ENCODE measurements at regions not wholly inside any gene's neighbourhood (a gene's known extent, or its start where the extent isn't known, plus 50 kb on each side); places are given as distances from the start of the nearest gene placed in this dataset.

- H3K27me3 Mint-ChIP-seq, result peaks cover 35% of the 10 kb centered on the region
- no peaks in the 10 kb centered on the region for H3K36me3 Mint-ChIP-seq
- DNase-seq (no peak), ATAC-seq (ENCODE audit: low read depth in 2 of 2) (no peak)
- H3K9me3 Mint-ChIP-seq, result peaks cover 0 to 2% (median 0%) of the 10 kb centered on the region in 7 donors
- peaks cover 0 to 4% (median under 1%) of the 10 kb centered on the region in 4 donors for H3K4me1 Mint-ChIP-seq
- Histone ChIP-seq H3K36me3 (ENCODE audit: control insufficient read depth, insufficient read depth, low read length) (no peaks in the 10 kb centered on the region), H3K27ac (ENCODE audit: insufficient read depth, low read length, poor library complexity, severe bottlenecking) (no peak overlapping the region), H3K9me3 (ENCODE audit: control insufficient read depth in 2 of 2, low read length in 2 of 2) (no peaks in the 10 kb centered on the region), H3K4me1 (ENCODE audit: control insufficient read depth, insufficient read depth, low read length, poor library complexity, severe bottlenecking) (no peaks in the 10 kb centered on the region), H3K27me3 (ENCODE audit: control insufficient read depth, insufficient read depth, low read length) (peaks cover 26% of the 10 kb centered on the region), H3K4me3 (ENCODE audit: low read depth, low read length) (no peak overlapping the region)
- no peak overlapping the region for H3K4me3 Mint-ChIP-seq
- H3K27ac Mint-ChIP-seq, result no peak overlapping the region
Measured at GRCh38 chr4:153058671-153059060, 122.5 kb downstream of the FHDC1 start.

GRCh38 chr4:153060196-153060595 lies 124.1 kb downstream of the FHDC1 start:
- H3K9me3 Mint-ChIP-seq, result no peaks in the 10 kb centered on the region
- DNase-seq (no peak), ATAC-seq (ENCODE audit: low read depth in 2 of 2) (no peak)
- peaks cover 0 to 4% (median under 1%) of the 10 kb centered on the region in 4 donors for H3K4me1 Mint-ChIP-seq
- H3K27ac Mint-ChIP-seq, result no peak overlapping the region
- no peak overlapping the region for H3K27ac ChIP-seq (ENCODE audit: insufficient read depth, low read length, poor library complexity, severe bottlenecking)
- no peaks in the 10 kb centered on the region for H3K36me3 Mint-ChIP-seq
- no peaks in the 10 kb centered on the region for H3K9me3 ChIP-seq (ENCODE audit: control insufficient read depth in 2 of 2, low read length in 2 of 2)
- no peak overlapping the region for H3K4me3 ChIP-seq (ENCODE audit: low read depth, low read length)
- peaks cover 15% of the 10 kb centered on the region for H3K27me3 ChIP-seq (ENCODE audit: control insufficient read depth, insufficient read depth, low read length)
- no peaks in the 10 kb centered on the region for H3K4me1 ChIP-seq (ENCODE audit: control insufficient read depth, insufficient read depth, low read length, poor library complexity, severe bottlenecking)
- no peaks in the 10 kb centered on the region for H3K36me3 ChIP-seq (ENCODE audit: control insufficient read depth, insufficient read depth, low read length)
- H3K4me3 Mint-ChIP-seq, result no peak overlapping the region
- peaks cover 30% of the 10 kb centered on the region for H3K27me3 Mint-ChIP-seq

DNA sequence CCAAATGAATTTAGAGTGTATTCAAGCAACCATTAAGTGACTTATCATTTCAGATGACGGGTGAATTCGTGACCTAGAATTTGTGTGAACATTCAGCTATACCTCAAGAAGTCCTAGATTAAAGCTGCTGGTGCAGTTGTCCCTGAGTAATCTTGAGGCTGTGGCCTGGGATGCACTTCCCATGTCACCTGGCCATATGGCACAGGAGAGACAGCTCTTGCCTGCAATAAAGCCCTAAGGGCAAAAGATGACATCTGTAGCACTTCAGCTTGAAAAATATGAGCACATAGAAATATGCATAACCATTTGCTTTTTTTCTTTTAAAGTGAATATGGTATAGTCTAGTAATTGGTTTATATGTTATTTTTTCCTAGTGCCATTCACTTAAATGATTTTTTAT lies 125.8 kb downstream of the FHDC1 start:
- Mint-ChIP-seq H3K4me1 (peaks cover 0 to 4% (median under 1%) of the 10 kb centered on the region in 4 donors), H3K4me3 (no peak overlapping the region), H3K36me3 (no peaks in the 10 kb centered on the region), H3K9me3 (no peaks in the 10 kb centered on the region), H3K27me3 (peaks cover 13% of the 10 kb centered on the region), H3K27ac (no peak overlapping the region)
- Histone ChIP-seq H3K27me3 (ENCODE audit: control insufficient read depth, insufficient read depth, low read length) (peaks cover 3% of the 10 kb centered on the region), H3K9me3 (ENCODE audit: control insufficient read depth in 2 of 2, low read length in 2 of 2) (no peaks in the 10 kb centered on the region), H3K36me3 (ENCODE audit: control insufficient read depth, insufficient read depth, low read length) (no peaks in the 10 kb centered on the region), H3K4me3 (ENCODE audit: low read depth, low read length) (no peak overlapping the region), H3K27ac (ENCODE audit: insufficient read depth, low read length, poor library complexity, severe bottlenecking) (no peak overlapping the region), H3K4me1 (ENCODE audit: control insufficient read depth, insufficient read depth, low read length, poor library complexity, severe bottlenecking) (no peaks in the 10 kb centered on the region)
- no peak for DNase-seq
- no peak for ATAC-seq (ENCODE audit: low read depth in 2 of 2)

DNA sequence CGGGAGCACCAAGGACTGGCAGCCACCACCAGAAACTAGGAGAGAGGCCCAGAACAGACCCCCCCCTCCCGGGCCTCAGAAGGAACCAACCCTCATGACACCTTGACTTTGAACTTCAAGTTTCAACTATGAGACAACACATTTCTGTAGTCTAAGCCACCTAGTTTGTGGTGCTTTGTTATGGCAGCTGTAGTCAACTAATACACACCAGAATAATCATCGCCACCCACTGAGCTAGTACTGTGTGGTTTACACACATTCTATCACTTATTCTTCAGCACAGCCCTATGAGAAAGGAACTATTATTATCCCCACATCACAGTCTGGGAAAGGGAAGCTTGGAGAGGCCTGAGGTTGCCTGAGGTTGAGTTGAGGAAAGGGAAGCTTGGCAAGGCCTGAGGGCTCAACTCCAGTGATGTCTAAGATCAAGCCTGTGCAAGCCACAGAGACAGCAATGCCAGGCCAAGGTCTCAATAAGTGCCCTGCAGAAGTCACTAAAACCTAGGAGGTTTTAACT lies 126.6 kb downstream of the FHDC1 start:
- Histone ChIP-seq H3K36me3 (ENCODE audit: control insufficient read depth, insufficient read depth, low read length) (no peaks in the 10 kb centered on the region), H3K4me1 (ENCODE audit: control insufficient read depth, insufficient read depth, low read length, poor library complexity, severe bottlenecking) (no peaks in the 10 kb centered on the region), H3K27ac (ENCODE audit: insufficient read depth, low read length, poor library complexity, severe bottlenecking) (no peak overlapping the region), H3K9me3 (ENCODE audit: control insufficient read depth in 2 of 2, low read length in 2 of 2) (no peaks in the 10 kb centered on the region), H3K27me3 (ENCODE audit: control insufficient read depth, insufficient read depth, low read length) (no peaks in the 10 kb centered on the region), H3K4me3 (ENCODE audit: low read depth, low read length) (no peak overlapping the region)
- Mint-ChIP-seq H3K9me3 (no peaks in the 10 kb centered on the region), H3K4me1 (peaks cover 0 to 4% (median under 1%) of the 10 kb centered on the region in 4 donors), H3K27ac (no peak overlapping the region), H3K27me3 (peaks cover 13% of the 10 kb centered on the region), H3K4me3 (no peak overlapping the region), H3K36me3 (no peaks in the 10 kb centered on the region)
- DNase-seq, result no peak
- no peak for ATAC-seq (ENCODE audit: low read depth in 2 of 2)

- Histone ChIP-seq H3K27ac (ENCODE audit: insufficient read depth, low read length, poor library complexity, severe bottlenecking) (no peak overlapping the region), H3K4me1 (ENCODE audit: control insufficient read depth, insufficient read depth, low read length, poor library complexity, severe bottlenecking) (no peaks in the 10 kb centered on the region), H3K9me3 (ENCODE audit: control insufficient read depth in 2 of 2, low read length in 2 of 2) (no peaks in the 10 kb centered on the region), H3K4me3 (ENCODE audit: low read depth, low read length) (no peak overlapping the region), H3K36me3 (ENCODE audit: control insufficient read depth, insufficient read depth, low read length) (no peaks in the 10 kb centered on the region), H3K27me3 (ENCODE audit: control insufficient read depth, insufficient read depth, low read length) (no peaks in the 10 kb centered on the region)
- ATAC-seq (ENCODE audit: low read depth in 2 of 2) (no peak), DNase-seq (no peak)
- no peak overlapping the region for H3K4me3 Mint-ChIP-seq
- H3K27me3 Mint-ChIP-seq, result peaks cover 7% of the 10 kb centered on the region
- no peaks in the 10 kb centered on the region for H3K9me3 Mint-ChIP-seq
- H3K4me1 Mint-ChIP-seq, result peaks cover 0 to 4% (median under 1%) of the 10 kb centered on the region in 4 donors
- no peak overlapping the region for H3K27ac Mint-ChIP-seq
- H3K36me3 Mint-ChIP-seq, result no peaks in the 10 kb centered on the region
Measured at GRCh38 chr4:153063490-153063889, 127.4 kb downstream of the FHDC1 start.

DNA sequence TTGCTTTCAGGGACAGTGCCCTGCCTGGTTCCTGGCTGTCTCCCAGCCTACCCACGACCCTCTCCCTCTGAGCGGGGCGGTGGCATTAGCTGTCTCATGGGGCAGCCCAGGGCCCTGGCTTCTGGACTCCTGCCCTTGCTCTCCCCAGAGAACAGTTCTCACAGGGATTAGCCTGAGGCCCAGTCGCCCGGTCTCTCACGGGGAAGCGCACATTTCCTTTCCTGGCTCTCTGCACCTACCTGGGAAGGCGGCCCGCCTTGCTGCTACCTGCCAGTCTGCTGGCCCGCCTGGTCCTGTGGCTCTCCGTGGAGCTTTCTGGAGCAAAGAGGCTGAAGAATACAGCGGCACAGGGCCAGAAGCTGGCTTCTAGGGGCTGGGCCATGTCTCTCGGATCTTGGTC lies 128.4 kb downstream of the FHDC1 start:
- ATAC-seq (ENCODE audit: low read depth in 2 of 2) (no peak), DNase-seq (no peak)
- H3K4me1 Mint-ChIP-seq, result peaks cover 0 to 4% (median under 1%) of the 10 kb centered on the region in 4 donors
- no peaks in the 10 kb centered on the region for H3K4me1 ChIP-seq (ENCODE audit: control insufficient read depth, insufficient read depth, low read length, poor library complexity, severe bottlenecking)
- peaks cover 4% of the 10 kb centered on the region for H3K27me3 Mint-ChIP-seq
- H3K27ac ChIP-seq (ENCODE audit: insufficient read depth, low read length, poor library complexity, severe bottlenecking), result no peak overlapping the region
- no peaks in the 10 kb centered on the region for H3K36me3 Mint-ChIP-seq
- H3K9me3 Mint-ChIP-seq, result no peaks in the 10 kb centered on the region
- H3K4me3 ChIP-seq (ENCODE audit: low read depth, low read length), result no peak overlapping the region
- H3K36me3 ChIP-seq (ENCODE audit: control insufficient read depth, insufficient read depth, low read length), result no peaks in the 10 kb centered on the region
- H3K9me3 ChIP-seq (ENCODE audit: control insufficient read depth in 2 of 2, low read length in 2 of 2), result no peaks in the 10 kb centered on the region
- no peaks in the 10 kb centered on the region for H3K27me3 ChIP-seq (ENCODE audit: control insufficient read depth, insufficient read depth, low read length)
- no peak overlapping the region for H3K27ac Mint-ChIP-seq
- H3K4me3 Mint-ChIP-seq, result no peak overlapping the region

DNA sequence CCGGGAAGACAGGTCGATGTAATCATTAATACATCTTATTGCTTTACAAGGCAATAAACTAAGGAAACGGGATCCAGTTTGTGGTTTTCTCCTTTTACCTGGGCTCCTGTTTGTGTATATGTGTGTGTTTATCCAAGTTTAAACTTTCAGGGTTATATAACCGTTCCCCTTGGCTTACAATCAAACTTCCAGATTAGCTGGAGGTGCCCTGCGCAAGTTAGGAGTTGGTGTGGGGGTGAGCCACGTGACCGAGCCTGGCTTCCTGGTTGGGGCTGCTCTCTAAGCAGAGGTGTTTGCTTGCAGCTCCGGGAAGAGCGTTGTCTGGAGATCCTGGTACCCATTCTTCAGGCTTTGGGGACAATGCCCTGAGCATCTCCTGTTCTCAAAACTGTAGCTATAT lies 129.2 kb downstream of the FHDC1 start:
- Mint-ChIP-seq H3K27ac (no peak overlapping the region), H3K36me3 (no peaks in the 10 kb centered on the region), H3K27me3 (peaks cover 4% of the 10 kb centered on the region), H3K4me3 (no peak overlapping the region), H3K4me1 (peaks cover 0 to 4% (median under 1%) of the 10 kb centered on the region in 4 donors), H3K9me3 (no peaks in the 10 kb centered on the region)
- no peak overlapping the region for H3K27ac ChIP-seq (ENCODE audit: insufficient read depth, low read length, poor library complexity, severe bottlenecking)
- no peaks in the 10 kb centered on the region for H3K9me3 ChIP-seq (ENCODE audit: control insufficient read depth in 2 of 2, low read length in 2 of 2)
- H3K36me3 ChIP-seq (ENCODE audit: control insufficient read depth, insufficient read depth, low read length), result no peaks in the 10 kb centered on the region
- H3K4me3 ChIP-seq (ENCODE audit: low read depth, low read length), result no peak overlapping the region
- DNase-seq (no peak), ATAC-seq (ENCODE audit: low read depth in 2 of 2) (no peak)
- H3K4me1 ChIP-seq (ENCODE audit: control insufficient read depth, insufficient read depth, low read length, poor library complexity, severe bottlenecking), result no peaks in the 10 kb centered on the region
- H3K27me3 ChIP-seq (ENCODE audit: control insufficient read depth, insufficient read depth, low read length), result no peaks in the 10 kb centered on the region

DNA sequence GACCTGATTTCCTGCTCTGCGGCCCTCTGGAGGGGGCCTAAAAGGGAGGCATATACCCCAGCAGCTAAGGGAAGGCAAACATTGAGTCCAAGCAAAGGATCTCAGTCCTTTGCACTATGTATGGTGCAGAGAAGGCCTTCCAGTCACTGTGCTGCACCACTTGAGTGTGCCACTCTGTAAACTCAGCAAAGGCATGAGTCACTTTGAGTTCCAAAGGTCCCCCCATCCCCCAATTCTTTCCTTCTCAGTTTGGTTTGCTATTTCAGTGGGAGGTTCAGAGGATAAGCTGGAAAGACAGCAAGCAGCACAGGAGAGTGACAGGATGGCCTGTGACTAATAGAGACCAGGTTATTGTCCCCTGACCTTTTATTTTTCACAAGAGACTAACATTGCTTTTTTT lies 131.3 kb downstream of the FHDC1 start:
- Histone ChIP-seq H3K4me1 (ENCODE audit: control insufficient read depth, insufficient read depth, low read length, poor library complexity, severe bottlenecking) (no peaks in the 10 kb centered on the region), H3K9me3 (ENCODE audit: control insufficient read depth in 2 of 2, low read length in 2 of 2) (no peaks in the 10 kb centered on the region), H3K4me3 (ENCODE audit: low read depth, low read length) (no peak overlapping the region), H3K36me3 (ENCODE audit: control insufficient read depth, insufficient read depth, low read length) (no peaks in the 10 kb centered on the region), H3K27me3 (ENCODE audit: control insufficient read depth, insufficient read depth, low read length) (no peaks in the 10 kb centered on the region), H3K27ac (ENCODE audit: insufficient read depth, low read length, poor library complexity, severe bottlenecking) (no peak overlapping the region)
- Mint-ChIP-seq H3K4me3 (no peak overlapping the region), H3K9me3 (peaks cover 0 to 3% (median 0%) of the 10 kb centered on the region in 7 donors), H3K4me1 (no peaks in the 10 kb centered on the region), H3K27me3 (peaks cover 4% of the 10 kb centered on the region), H3K36me3 (no peaks in the 10 kb centered on the region), H3K27ac (no peak overlapping the region)
- ATAC-seq (ENCODE audit: low read depth in 2 of 2) (no peak), DNase-seq (no peak)
